ENCODE measurements at regions not wholly inside any gene's neighbourhood (a gene's known extent, or its start where the extent isn't known, plus 50 kb on each side); places are given as distances from the start of the nearest gene placed in this dataset.

DNA sequence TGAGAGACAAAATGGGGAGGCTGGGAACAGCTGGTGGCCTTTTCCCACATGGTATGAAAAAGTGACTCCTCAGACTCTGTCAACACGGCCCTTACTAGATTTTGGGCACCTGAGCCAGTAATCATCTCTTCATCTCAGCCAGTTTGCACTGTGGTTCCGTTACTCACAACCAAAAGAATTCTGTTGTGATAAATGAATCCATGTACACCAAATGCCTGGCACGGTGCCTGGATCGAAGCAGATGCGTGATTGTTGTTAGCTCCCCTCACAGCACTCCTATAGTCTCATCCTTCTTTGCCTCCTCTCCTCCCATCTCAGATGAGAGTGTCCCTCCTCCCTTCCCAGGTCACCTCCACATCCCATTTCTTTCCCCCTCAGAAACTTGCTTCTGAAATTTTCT lies 57.9 kb upstream of the GJB5 start:
- no peaks in the 10 kb centered on the region for H3K4me1 ChIP-seq (ENCODE audit: control insufficient read depth, extremely low read depth, insufficient read depth, low read length)
- no peak overlapping the region for H3K4me3 ChIP-seq (replicated peaks in 1 of 4; ENCODE audit: control extremely low read depth in 1 of 4, insufficient read depth in 1 of 4, low read depth in 3 of 4, low read length in 4 of 4)
- no peak overlapping the region for H3K9ac ChIP-seq (ENCODE audit: insufficient read depth, low read length)
- H3K27me3 ChIP-seq (ENCODE audit: control insufficient read depth, insufficient read depth, low read length): no peaks in the 10 kb centered on the region
- H4K20me1 ChIP-seq (ENCODE audit: control insufficient read depth, extremely low read depth, insufficient read depth, low read length): no peaks in the 10 kb centered on the region
- H3K4me2 ChIP-seq (ENCODE audit: extremely low read depth, insufficient read depth, low read length): no peak overlapping the region
- no peaks in the 10 kb centered on the region for H3K79me2 ChIP-seq (ENCODE audit: control insufficient read depth, insufficient read depth, low read length)
- H3K36me3 ChIP-seq (ENCODE audit: control insufficient read depth, insufficient read depth, low read length): no peaks in the 10 kb centered on the region
- no peak overlapping the region for H3K27ac ChIP-seq (ENCODE audit: insufficient read depth, low read length)
- no peaks in the 10 kb centered on the region for H3K9me3 ChIP-seq (ENCODE audit: control insufficient read depth, insufficient read depth, low read depth, low read length)
- no peak for TF ChIP-seq EZH2 (IDR thresholded peaks at IDR 0.05; ENCODE audit: low read length, missing control alignments)
- TF ChIP-seq, protein P1, sequence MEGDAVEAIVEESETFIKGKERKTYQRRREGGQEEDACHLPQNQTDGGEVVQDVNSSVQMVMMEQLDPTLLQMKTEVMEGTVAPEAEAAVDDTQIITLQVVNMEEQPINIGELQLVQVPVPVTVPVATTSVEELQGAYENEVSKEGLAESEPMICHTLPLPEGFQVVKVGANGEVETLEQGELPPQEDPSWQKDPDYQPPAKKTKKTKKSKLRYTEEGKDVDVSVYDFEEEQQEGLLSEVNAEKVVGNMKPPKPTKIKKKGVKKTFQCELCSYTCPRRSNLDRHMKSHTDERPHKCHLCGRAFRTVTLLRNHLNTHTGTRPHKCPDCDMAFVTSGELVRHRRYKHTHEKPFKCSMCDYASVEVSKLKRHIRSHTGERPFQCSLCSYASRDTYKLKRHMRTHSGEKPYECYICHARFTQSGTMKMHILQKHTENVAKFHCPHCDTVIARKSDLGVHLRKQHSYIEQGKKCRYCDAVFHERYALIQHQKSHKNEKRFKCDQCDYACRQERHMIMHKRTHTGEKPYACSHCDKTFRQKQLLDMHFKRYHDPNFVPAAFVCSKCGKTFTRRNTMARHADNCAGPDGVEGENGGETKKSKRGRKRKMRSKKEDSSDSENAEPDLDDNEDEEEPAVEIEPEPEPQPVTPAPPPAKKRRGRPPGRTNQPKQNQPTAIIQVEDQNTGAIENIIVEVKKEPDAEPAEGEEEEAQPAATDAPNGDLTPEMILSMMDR (conservative IDR thresholded peaks at IDR 0.05 in 1 of 2, IDR thresholded peaks at IDR 0.05 in 1 of 2; ENCODE audit: low read depth in 1 of 2, low read length in 2 of 2): no peak
- H2AFZ ChIP-seq (ENCODE audit: low read length): no peak overlapping the region
- no peak for DNase-seq (ENCODE audit: low read depth in 2 of 2)

DNA sequence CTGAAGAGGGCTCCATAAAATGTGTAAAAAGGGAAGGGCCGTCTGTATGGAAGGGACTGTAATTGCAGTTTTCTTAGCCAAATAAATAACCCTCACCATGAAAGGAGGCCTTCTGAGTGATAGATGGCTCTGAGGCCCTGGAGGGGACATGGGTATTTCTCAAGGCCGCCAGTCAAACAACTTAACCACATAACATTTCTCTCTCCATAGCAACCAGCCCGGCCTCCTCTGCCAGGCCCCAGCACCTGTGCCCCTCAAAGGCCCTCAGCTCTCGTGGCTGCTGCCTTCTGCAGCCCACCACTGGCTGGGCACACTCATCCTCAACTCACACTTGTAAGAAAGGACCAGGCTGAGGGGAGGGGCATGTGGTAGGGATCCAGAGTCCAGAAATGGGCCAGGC lies 57.0 kb upstream of the GJB5 start:
- DNase-seq (ENCODE audit: low read depth in 2 of 2): no peak
- H3K36me3 ChIP-seq (ENCODE audit: control insufficient read depth, insufficient read depth, low read length): no peaks in the 10 kb centered on the region
- no peak overlapping the region for H3K27ac ChIP-seq (ENCODE audit: insufficient read depth, low read length)
- H2AFZ ChIP-seq (ENCODE audit: low read length): no peak overlapping the region
- TF ChIP-seq EZH2 (IDR thresholded peaks at IDR 0.05; ENCODE audit: low read length, missing control alignments): no peak
- TF ChIP-seq, protein P1 (conservative IDR thresholded peaks at IDR 0.05 in 1 of 2, IDR thresholded peaks at IDR 0.05 in 1 of 2; ENCODE audit: low read depth in 1 of 2, low read length in 2 of 2): no peak
- no peaks in the 10 kb centered on the region for H3K27me3 ChIP-seq (ENCODE audit: control insufficient read depth, insufficient read depth, low read length)
- H3K9ac ChIP-seq (ENCODE audit: insufficient read depth, low read length): no peak overlapping the region
- H3K4me1 ChIP-seq (ENCODE audit: control insufficient read depth, extremely low read depth, insufficient read depth, low read length): no peaks in the 10 kb centered on the region
- no peak overlapping the region for H3K4me2 ChIP-seq (ENCODE audit: extremely low read depth, insufficient read depth, low read length)
- no peaks in the 10 kb centered on the region for H3K9me3 ChIP-seq (ENCODE audit: control insufficient read depth, insufficient read depth, low read depth, low read length)
- H3K79me2 ChIP-seq (ENCODE audit: control insufficient read depth, insufficient read depth, low read length): no peaks in the 10 kb centered on the region
- H3K4me3 ChIP-seq (replicated peaks in 1 of 4; ENCODE audit: control extremely low read depth in 1 of 4, insufficient read depth in 1 of 4, low read depth in 3 of 4, low read length in 4 of 4): no peak overlapping the region
- H4K20me1 ChIP-seq (ENCODE audit: control insufficient read depth, extremely low read depth, insufficient read depth, low read length): no peaks in the 10 kb centered on the region

DNA sequence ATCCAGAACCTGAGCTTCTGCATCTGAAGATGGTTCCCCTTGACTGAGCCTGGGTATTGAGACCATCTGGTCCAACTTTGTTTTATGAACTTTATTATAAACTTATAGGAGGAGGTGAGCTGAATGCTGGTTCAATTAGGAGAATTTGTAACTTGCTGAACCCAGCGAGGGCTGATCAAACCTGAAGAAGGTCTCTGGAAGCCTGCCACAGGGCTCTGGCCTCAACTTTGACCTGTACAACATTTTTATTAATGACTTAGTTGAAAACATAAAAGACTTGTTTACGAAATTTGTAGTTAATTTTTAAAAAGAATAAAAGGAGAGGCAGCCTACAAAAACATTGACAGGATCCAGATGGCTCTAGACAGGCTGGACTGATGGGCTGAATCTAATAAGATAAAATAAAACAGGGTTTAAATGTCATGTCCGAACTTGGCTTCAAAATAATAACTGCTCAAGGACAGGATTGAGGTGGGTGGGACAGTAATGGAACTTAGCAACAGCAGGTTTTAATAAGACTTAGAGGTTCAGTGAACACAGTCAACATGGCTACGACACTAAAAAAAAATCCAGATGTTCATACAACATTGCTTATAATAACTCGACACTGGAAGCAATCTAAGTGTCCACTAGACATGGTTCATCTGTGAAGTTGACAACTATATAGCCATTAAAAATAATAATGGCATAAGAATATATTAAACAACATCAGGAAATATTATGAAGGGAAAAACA lies 53.4 kb upstream of the GJB5 start:
- Histone ChIP-seq H3K27me3 (ENCODE audit: control insufficient read depth, insufficient read depth, low read length) (no peaks in the 10 kb centered on the region), H3K4me1 (ENCODE audit: control insufficient read depth, extremely low read depth, insufficient read depth, low read length) (no peaks in the 10 kb centered on the region), H3K4me2 (ENCODE audit: extremely low read depth, insufficient read depth, low read length) (no peak overlapping the region), H4K20me1 (ENCODE audit: control insufficient read depth, extremely low read depth, insufficient read depth, low read length) (no peaks in the 10 kb centered on the region), H2AFZ (ENCODE audit: low read length) (no peak overlapping the region), H3K36me3 (ENCODE audit: control insufficient read depth, insufficient read depth, low read length) (no peaks in the 10 kb centered on the region), H3K9me3 (ENCODE audit: control insufficient read depth, insufficient read depth, low read depth, low read length) (no peaks in the 10 kb centered on the region), H3K79me2 (ENCODE audit: control insufficient read depth, insufficient read depth, low read length) (no peaks in the 10 kb centered on the region), H3K9ac (ENCODE audit: insufficient read depth, low read length) (no peak overlapping the region), H3K4me3 (replicated peaks in 1 of 4; ENCODE audit: control extremely low read depth in 1 of 4, insufficient read depth in 1 of 4, low read depth in 3 of 4, low read length in 4 of 4) (no peak overlapping the region), H3K27ac (ENCODE audit: insufficient read depth, low read length) (no peak overlapping the region)
- no peak for DNase-seq (ENCODE audit: low read depth in 2 of 2)
- TF ChIP-seq, protein P1 (conservative IDR thresholded peaks at IDR 0.05 in 1 of 2, IDR thresholded peaks at IDR 0.05 in 1 of 2; ENCODE audit: low read depth in 1 of 2, low read length in 2 of 2): no peak
- no peak for TF ChIP-seq EZH2 (IDR thresholded peaks at IDR 0.05; ENCODE audit: low read length, missing control alignments)
